Right lung (tissue), 2 donors: ENCODE measurements at regions not wholly inside any gene's neighbourhood (a gene's known extent, or its start where the extent isn't known, plus 50 kb on each side); places are given as distances from the start of the nearest gene placed in this dataset.

ENCODE experiments used
- DNase-seq, 2 donors: peaks; one replicate each; pipeline ENCODE4 v3.0.0-alpha.2; 2013

- DNase-seq, result no peak
Observed at GRCh38 chr7:67762516-67762915, 765.9 kb downstream of the TYW1 start.

- DNase-seq, result peak; percentile 30 to 46
Observed at GRCh38 chr7:67764289-67764688, 767.7 kb downstream of the TYW1 start.

GRCh38 chr7:67765481-67766175 lies 769.0 kb downstream of the TYW1 start:
- no peak for DNase-seq

GRCh38 chr7:67766906-67767410 lies 770.3 kb downstream of the TYW1 start:
- no peak for DNase-seq

DNA sequence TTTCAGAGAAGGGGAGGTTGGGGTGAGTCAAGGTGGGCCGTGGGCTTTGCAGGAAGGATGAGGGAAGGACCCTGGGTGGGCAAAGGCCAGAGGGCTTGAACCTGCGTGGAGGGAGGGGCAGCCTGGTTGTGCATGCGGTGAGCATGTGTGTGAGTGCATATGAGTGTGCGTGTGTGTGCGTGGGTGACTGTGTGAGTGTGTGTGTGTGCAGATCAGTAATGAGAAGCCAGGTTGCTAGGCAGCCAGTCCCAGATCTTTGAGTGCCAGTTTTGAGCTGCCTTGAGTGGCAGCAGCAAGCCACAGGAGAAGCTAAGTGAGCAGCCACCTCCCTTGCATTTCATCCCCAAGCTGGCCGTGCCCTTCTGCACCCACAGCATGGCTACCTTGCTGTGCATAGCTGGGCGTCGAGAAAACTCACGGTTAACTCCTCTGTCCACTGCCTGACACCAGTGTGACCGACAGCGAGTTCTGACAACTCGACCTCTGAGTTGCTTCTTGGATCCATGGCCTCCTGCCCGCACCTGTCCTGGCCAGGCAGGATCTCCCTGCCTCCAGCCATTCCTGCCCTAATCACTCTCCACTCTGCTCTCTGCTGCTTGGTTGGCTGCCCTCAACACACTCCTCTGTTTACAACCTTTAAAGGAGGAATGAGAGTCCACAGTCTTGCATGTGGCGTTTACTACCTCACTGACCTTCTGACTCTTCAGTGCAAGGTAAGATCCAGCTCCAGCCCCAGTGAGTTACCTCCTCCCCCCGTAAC lies 775.4 kb downstream of the TYW1 start:
- no peak for DNase-seq

- no peak for DNase-seq
Observed at GRCh38 chr7:67773081-67773480, 776.4 kb downstream of the TYW1 start.

GRCh38 chr7:67777119-67777518 lies 780.5 kb downstream of the TYW1 start:
- DNase-seq, result no peak

DNA sequence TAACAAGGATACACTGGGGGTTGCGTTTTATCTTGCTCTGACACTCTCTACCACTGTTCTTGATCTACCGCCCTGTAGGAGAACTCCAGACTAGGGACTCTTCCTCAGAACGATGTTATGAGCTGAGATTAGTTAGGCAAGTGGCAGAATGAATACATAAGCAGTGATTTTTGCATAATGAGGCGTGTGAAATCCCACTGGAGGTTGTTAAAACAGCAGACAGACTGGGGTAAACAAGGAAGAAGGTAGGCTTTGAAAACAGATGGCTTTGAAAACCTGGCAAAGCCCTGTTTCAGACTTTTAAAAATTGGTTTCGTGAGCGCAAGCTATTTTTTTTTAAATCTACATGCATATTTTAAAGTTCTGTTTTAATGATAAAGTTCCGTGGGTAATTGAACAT lies 785.2 kb downstream of the TYW1 start:
- DNase-seq, result no peak

GRCh38 chr7:67786021-67786420 lies 789.4 kb downstream of the TYW1 start:
- no peak for DNase-seq

GRCh38 chr7:67788669-67789068 lies 792.0 kb downstream of the TYW1 start:
- no peak for DNase-seq

DNA sequence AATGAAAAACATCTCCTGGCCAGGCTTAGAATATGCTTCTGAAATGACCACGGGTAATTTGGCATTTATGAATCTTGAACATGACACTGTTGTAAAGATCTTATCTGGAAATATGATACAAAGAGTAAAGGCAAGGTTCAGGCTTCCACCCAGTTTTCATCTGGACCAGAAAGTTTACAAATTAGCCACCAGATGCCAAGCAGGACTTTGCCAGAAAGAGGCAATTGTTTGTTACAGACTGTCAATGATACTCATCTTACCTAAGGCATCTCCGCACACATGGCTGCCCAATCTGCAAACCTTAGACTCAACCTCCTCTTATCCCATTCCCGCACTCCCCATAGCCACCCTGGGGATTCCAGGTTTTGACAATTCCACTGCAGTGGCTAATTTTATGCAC lies 795.3 kb downstream of the TYW1 start:
- DNase-seq, result no peak

- DNase-seq, result no peak
Observed at GRCh38 chr7:67794544-67794943, 797.9 kb downstream of the TYW1 start.

GRCh38 chr7:67803789-67804188 lies 807.2 kb downstream of the TYW1 start:
- no peak for DNase-seq

GRCh38 chr7:67805921-67806471 lies 809.4 kb downstream of the TYW1 start:
- no peak for DNase-seq

- DNase-seq, result no peak
Observed at GRCh38 chr7:67807826-67808225, 811.2 kb downstream of the TYW1 start.

- no peak for DNase-seq
Observed at GRCh38 chr7:67809586-67809985, 813.0 kb downstream of the TYW1 start.

GRCh38 chr7:67813621-67814292 lies 817.1 kb downstream of the TYW1 start:
- no peak for DNase-seq

GRCh38 chr7:67817481-67817880 lies 820.8 kb downstream of the TYW1 start:
- no peak for DNase-seq

- no peak for DNase-seq
Observed at GRCh38 chr7:67821116-67821515, 824.5 kb downstream of the TYW1 start.

DNA sequence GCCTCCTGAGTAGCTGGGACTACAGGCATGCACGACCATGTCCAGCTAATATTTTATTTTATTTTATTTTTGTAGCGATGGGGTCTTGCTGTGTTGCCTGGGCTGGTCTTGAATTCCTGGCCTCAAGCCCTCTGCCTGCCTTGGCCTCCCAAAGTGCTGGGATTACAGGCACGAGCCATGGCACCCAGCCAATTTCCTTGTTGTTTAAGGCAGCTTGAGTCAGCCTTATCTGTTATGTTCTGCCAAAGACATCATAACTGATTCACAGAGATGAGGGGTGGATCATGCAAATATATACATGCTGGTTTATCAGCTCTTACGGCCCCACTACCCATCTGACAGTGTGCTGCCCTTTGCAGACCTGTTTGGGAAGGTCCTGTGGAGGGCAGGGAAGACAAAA lies 826.7 kb downstream of the TYW1 start:
- peak; percentile 10 to 31 for DNase-seq

GRCh38 chr7:67825356-67825755 lies 828.7 kb downstream of the TYW1 start:
- DNase-seq, result no peak

DNA sequence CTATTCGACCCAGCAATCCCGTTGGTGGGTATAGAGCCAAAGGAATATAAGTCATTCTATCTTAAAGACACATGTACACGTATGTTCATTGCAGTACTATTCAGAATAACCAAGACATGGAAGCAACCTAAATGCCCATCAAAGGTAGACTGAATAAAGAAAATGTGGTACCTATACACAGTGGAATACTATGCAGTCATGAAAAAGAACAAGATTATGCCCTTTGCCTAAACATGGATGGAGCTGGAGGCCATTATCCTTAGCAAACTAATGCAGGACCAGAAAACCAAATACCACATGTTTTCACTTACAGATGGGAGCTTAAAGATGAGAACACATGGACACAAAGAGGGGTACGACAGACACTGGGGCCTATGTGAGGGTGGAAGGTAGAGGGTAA lies 845.3 kb downstream of the TYW1 start:
- DNase-seq, result no peak

DNA sequence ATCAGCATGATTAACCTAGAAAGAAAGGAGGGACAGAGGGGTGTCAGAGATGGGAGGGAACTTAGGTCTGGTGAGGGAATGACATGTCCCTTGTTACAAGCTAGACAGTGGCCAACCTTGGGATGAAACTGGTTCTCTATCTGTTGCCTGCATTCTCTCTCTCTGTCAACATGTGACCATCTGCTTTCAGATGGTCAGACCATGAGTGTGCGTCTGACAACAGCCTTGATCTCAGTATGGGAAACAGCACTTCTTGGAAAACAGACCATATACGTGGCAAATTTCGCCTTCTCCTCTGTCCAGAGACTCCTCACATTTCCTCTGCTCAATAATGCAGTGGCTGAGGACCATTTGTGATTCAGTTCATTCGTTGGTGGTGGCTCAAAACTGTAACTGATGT lies 845.9 kb downstream of the TYW1 start:
- DNase-seq, result no peak
